GM23338 (cell line): ENCODE measurements at regions not wholly inside any gene's neighbourhood (a gene's known extent, or its start where the extent isn't known, plus 50 kb on each side); places are given as distances from the start of the nearest gene placed in this dataset.

Experiments used
- ATAC-seq: fragments of 200-7000 bp; cut with Tn5 transposase; 3 replicates; pipeline ENCODE4 v1.9.1; 2020
- DNase-seq: peaks from one replicate; pipeline ENCODE4 v3.0.0-alpha.2; 2015; ENCODE audit warnings: low spot score
- H2AFZ ChIP-seq: fragments of 200-600 bp; sonication (generic); 2 replicates; pipeline ENCODE4 v1.8.0; 2016; ENCODE audit warnings: antibody characterized with exemption, mild to moderate bottlenecking, moderate library complexity
- H3F3A ChIP-seq: fragments of 200-600 bp; sonication (generic); replicated peaks from 2 replicates; pipeline ENCODE4 v1.8.0; 2017; ENCODE audit warnings: antibody characterized with exemption, mixed run types, low read depth
- H3K27ac ChIP-seq: fragments of 200-600 bp; sonication (generic); 2 replicates; pipeline ENCODE4 v1.6.1; 2016; ENCODE audit warnings: low read depth
- H3K27me3 ChIP-seq: fragments of 200-600 bp; sonication (generic); 2 replicates; pipeline ENCODE4 v1.8.0; 2016; ENCODE audit warnings: mild to moderate bottlenecking, mixed run types, moderate library complexity; ENCODE audit not compliant: insufficient read depth
- H3K36me3 ChIP-seq: fragments of 200-600 bp; sonication (generic); 2 replicates; pipeline ENCODE4 v1.8.0; 2016; ENCODE audit warnings: mild to moderate bottlenecking; ENCODE audit not compliant: insufficient read depth
- H3K4me1 ChIP-seq: fragments of 200-600 bp; sonication (generic); 2 replicates; pipeline ENCODE4 v1.8.0; 2016; ENCODE audit warnings: mild to moderate bottlenecking, moderate library complexity; ENCODE audit not compliant: insufficient read depth
- H3K4me2 ChIP-seq: fragments of 200-600 bp; sonication (generic); 2 replicates; pipeline ENCODE4 v1.7.1; 2017; ENCODE audit warnings: mixed run types
- H3K4me3 ChIP-seq: fragments of 200-600 bp; sonication (generic); 2 replicates; pipeline ENCODE4 v1.6.1; 2016; ENCODE audit warnings: mixed run types
- H3K79me2 ChIP-seq: fragments of 200-600 bp; sonication (generic); replicated peaks from 2 replicates; pipeline ENCODE4 v1.8.0; 2017; ENCODE audit warnings: mild to moderate bottlenecking; ENCODE audit not compliant: insufficient read depth
- H3K9me2 ChIP-seq: fragments of 200-600 bp; sonication (generic); 2 replicates; pipeline ENCODE4 v1.8.0; 2017; ENCODE audit not compliant: insufficient read depth
- H4K20me1 ChIP-seq: fragments of 200-600 bp; sonication (generic); replicated peaks from 2 replicates; pipeline ENCODE4 v1.8.0; 2017; ENCODE audit warnings: mild to moderate bottlenecking; ENCODE audit not compliant: insufficient read depth
- H3K27ac Mint-ChIP-seq: 2 replicates; pipeline ENCODE4 v1.8.0; 2020; ENCODE audit warnings: inconsistent platforms, mild to moderate bottlenecking, moderate library complexity, mixed read lengths
- H3K27me3 Mint-ChIP-seq: 3 replicates; pipeline ENCODE4 v1.8.0; 2022; ENCODE audit warnings: low read depth, mild to moderate bottlenecking, moderate library complexity, mixed read lengths, inconsistent platforms; ENCODE audit not compliant: insufficient read depth, poor library complexity
- H3K36me3 Mint-ChIP-seq: 3 replicates; pipeline ENCODE4 v1.8.0; 2021; ENCODE audit warnings: low read depth, mild to moderate bottlenecking, inconsistent platforms, moderate library complexity, mixed read lengths
- H3K4me1 Mint-ChIP-seq: 3 replicates; pipeline ENCODE4 v1.8.0; 2020; ENCODE audit warnings: mild to moderate bottlenecking, inconsistent platforms, mixed read lengths
- H3K4me3 Mint-ChIP-seq: 3 replicates; pipeline ENCODE4 v1.8.0; 2021; ENCODE audit warnings: moderate library complexity, mild to moderate bottlenecking, inconsistent platforms, mixed read lengths
- H3K9me3 Mint-ChIP-seq: 3 replicates; pipeline ENCODE4 v1.8.0; 2020; ENCODE audit warnings: moderate library complexity, mild to moderate bottlenecking, inconsistent platforms, mixed read lengths
- CREB1 ChIP-seq: fragments of 250-450 bp; sonication (Bioruptor Pico); IDR thresholded peaks from 2 replicates; pipeline ENCODE4 v1.5.0; 2020; ENCODE audit warnings: low read depth, mild to moderate bottlenecking, moderate library complexity
- EZH2phosphoT487 ChIP-seq: fragments of 200-600 bp; sonication (generic); IDR thresholded peaks from one replicate; pipeline ENCODE4 v1.8.1; 2018; ENCODE audit warnings: antibody characterized with exemption; ENCODE audit not compliant: unreplicated experiment
- JUNB ChIP-seq: IDR thresholded peaks from one replicate; pipeline ENCODE4 v1.6.1; 2016; ENCODE audit warnings: antibody characterized with exemption; ENCODE audit not compliant: unreplicated experiment
- ZNF114 ChIP-seq: fragments of 250-450 bp; sonication (Bioruptor Pico); IDR thresholded peaks from 2 replicates; pipeline ENCODE4 v1.5.0; 2020; ENCODE audit warnings: mild to moderate bottlenecking, moderate library complexity
- TF ChIP-seq, protein P1 (sequence below), 2 experiments: fragments of 200-600 bp in 1 of 2; sonication (generic) in 1 of 2; conservative IDR thresholded peaks; 2 replicates each; pipeline versions ENCODE4 v1.5.1 to v1.6.1; 2016 to 2017; ENCODE audit warnings: antibody characterized with exemption in 2 of 2, low read depth in 2 of 2, mild to moderate bottlenecking in 2 of 2, moderate library complexity in 1 of 2
- TF ChIP-seq, protein P2 (sequence below): IDR thresholded peaks from 2 replicates; pipeline ENCODE4 v1.6.1; 2016; ENCODE audit warnings: antibody characterized with exemption
- TF ChIP-seq, protein P3 (sequence below): fragments of 250-450 bp; sonication (Bioruptor Pico); IDR thresholded peaks from 2 replicates; pipeline ENCODE4 v1.5.0; 2020; ENCODE audit warnings: mild to moderate bottlenecking, moderate library complexity

DNA sequence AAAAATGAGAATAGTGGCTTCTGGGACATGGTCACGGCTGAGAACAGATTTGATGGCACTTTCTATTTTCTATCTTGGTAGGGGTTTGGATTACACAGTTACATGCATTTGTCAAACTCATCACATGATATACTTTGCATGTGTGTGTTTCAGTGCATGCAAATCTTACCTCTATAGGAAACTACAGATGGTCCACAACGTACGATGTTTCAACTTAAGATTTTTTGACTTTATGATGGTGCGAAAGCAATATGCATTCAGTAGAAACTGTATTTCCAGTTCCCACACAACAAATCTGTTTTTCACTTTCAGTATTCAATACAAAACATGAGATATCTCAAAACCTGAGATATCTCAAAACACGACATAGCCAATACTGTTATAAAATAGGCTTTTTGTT is 231.8 kb upstream of the SPTLC3 start:
- Histone ChIP-seq H3K27me3 (no peaks in the 10 kb centered on the region), H3K4me3 (no peak overlapping the region), H3K36me3 (no peaks in the 10 kb centered on the region), H3K27ac (no peak overlapping the region), H4K20me1 (no peaks in the 10 kb centered on the region), H2AFZ (no peak overlapping the region), H3K9me2 (no peaks in the 10 kb centered on the region; the same call in 1 of the 2 replicates), H3K4me1 (peaks cover 4% of the 10 kb centered on the region; the same call in 1 of the 2 replicates), H3K79me2 (no peaks in the 10 kb centered on the region), H3F3A (no peaks in the 10 kb centered on the region), H3K4me2 (no peak overlapping the region)
- Mint-ChIP-seq H3K27ac (no peak overlapping the region), H3K4me3 (no peak overlapping the region), H3K9me3 (no peaks in the 10 kb centered on the region; the same call in 2 of the 3 replicates), H3K27me3 (peaks cover 1% of the 10 kb centered on the region), H3K4me1 (peaks cover 9% of the 10 kb centered on the region), H3K36me3 (no peaks in the 10 kb centered on the region)
- DNase-seq (no peak), ATAC-seq (no peak)
- TF ChIP-seq JUNB, result no peak

DNA sequence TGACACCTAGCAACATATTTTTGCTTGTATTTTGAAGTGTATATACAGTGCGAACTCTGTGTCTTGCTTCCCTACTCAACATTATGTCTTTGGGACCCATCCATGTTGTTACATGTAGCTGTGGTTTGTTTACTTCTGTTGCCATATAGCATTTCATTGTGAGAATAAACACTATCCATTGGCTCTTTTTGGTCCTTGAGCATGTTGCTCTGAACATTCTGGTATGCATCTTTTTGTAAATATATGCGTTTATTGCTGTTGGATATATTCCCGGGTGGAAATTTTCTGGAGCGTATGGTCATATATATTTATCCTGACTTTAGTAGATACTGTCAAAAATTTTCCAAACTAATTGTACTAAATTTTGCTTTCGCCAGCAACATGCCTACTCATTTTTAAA is 222.5 kb upstream of the SPTLC3 start:
- no peaks in the 10 kb centered on the region for H3F3A ChIP-seq
- H3K36me3 ChIP-seq, result no peaks in the 10 kb centered on the region
- H3K4me1 ChIP-seq, result peaks cover 15% of the 10 kb centered on the region
- no peak overlapping the region for H3K27ac ChIP-seq
- no peak overlapping the region for H3K4me3 Mint-ChIP-seq
- H3K27me3 ChIP-seq, result no peaks in the 10 kb centered on the region
- no peak overlapping the region for H3K27ac Mint-ChIP-seq
- no peaks in the 10 kb centered on the region for H3K9me3 Mint-ChIP-seq
- DNase-seq, result no peak
- TF ChIP-seq, protein P1, sequence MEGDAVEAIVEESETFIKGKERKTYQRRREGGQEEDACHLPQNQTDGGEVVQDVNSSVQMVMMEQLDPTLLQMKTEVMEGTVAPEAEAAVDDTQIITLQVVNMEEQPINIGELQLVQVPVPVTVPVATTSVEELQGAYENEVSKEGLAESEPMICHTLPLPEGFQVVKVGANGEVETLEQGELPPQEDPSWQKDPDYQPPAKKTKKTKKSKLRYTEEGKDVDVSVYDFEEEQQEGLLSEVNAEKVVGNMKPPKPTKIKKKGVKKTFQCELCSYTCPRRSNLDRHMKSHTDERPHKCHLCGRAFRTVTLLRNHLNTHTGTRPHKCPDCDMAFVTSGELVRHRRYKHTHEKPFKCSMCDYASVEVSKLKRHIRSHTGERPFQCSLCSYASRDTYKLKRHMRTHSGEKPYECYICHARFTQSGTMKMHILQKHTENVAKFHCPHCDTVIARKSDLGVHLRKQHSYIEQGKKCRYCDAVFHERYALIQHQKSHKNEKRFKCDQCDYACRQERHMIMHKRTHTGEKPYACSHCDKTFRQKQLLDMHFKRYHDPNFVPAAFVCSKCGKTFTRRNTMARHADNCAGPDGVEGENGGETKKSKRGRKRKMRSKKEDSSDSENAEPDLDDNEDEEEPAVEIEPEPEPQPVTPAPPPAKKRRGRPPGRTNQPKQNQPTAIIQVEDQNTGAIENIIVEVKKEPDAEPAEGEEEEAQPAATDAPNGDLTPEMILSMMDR (conservative IDR thresholded peaks at IDR 0.05; ENCODE audit: low read depth in 2 of 2), result no peak
- TF ChIP-seq JUNB (no peak), CREB1 (CRISPR knock-in tag) (no peak)
- TF ChIP-seq, protein P2, sequence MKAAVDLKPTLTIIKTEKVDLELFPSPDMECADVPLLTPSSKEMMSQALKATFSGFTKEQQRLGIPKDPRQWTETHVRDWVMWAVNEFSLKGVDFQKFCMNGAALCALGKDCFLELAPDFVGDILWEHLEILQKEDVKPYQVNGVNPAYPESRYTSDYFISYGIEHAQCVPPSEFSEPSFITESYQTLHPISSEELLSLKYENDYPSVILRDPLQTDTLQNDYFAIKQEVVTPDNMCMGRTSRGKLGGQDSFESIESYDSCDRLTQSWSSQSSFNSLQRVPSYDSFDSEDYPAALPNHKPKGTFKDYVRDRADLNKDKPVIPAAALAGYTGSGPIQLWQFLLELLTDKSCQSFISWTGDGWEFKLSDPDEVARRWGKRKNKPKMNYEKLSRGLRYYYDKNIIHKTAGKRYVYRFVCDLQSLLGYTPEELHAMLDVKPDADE, result no peak
- H3K4me1 Mint-ChIP-seq, result peaks cover 15% of the 10 kb centered on the region
- H3K9me2 ChIP-seq, result peaks cover 7% of the 10 kb centered on the region
- H3K4me3 ChIP-seq, result no peak overlapping the region
- no peak overlapping the region for H3K4me2 ChIP-seq
- no peaks in the 10 kb centered on the region for H3K27me3 Mint-ChIP-seq
- ATAC-seq, result no peak
- no peaks in the 10 kb centered on the region for H3K36me3 Mint-ChIP-seq
- no peak overlapping the region for H2AFZ ChIP-seq
- no peaks in the 10 kb centered on the region for H3K79me2 ChIP-seq
- H4K20me1 ChIP-seq, result no peaks in the 10 kb centered on the region

DNA sequence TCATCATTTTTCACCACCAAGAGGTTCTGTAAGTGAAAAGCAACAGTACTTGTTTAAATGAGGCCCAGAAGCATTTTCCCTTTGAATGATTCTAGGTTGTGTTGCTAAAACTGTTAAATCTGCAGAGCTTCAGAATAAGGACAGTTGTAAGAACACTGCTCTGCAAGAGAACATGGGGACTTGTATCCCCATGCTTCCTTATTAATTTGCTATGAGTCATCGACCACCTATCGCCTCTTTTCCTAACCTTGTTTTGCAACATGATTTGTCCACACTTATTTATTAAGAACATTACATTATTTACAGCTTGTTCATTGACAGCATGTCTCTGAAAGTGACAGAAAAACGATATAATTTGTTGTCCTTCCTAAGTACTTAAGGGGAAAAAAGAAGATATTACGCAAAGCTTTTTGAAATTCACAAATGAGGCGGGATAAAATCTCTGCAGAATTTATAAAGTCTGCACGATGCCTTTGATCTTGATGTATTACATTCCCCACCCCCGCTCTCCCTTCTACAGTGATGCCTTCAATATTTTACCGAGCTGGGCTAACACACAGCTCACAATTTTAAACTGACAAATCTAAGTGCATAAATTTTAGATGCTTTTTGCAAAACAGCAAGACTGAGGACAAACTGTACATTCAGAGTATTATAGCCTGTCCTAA is 220.0 kb upstream of the SPTLC3 start:
- H3K9me3 Mint-ChIP-seq, result no peaks in the 10 kb centered on the region
- no peaks in the 10 kb centered on the region for H3F3A ChIP-seq
- no peak overlapping the region for H3K27ac ChIP-seq
- no peaks in the 10 kb centered on the region for H4K20me1 ChIP-seq
- H3K36me3 Mint-ChIP-seq, result no peaks in the 10 kb centered on the region
- H3K36me3 ChIP-seq, result no peaks in the 10 kb centered on the region
- H3K4me3 Mint-ChIP-seq, result no peak overlapping the region
- H3K4me1 ChIP-seq, result peaks cover 15% of the 10 kb centered on the region
- no peaks in the 10 kb centered on the region for H3K27me3 ChIP-seq
- DNase-seq, result no peak
- no peak overlapping the region for H3K4me2 ChIP-seq
- peaks cover 5% of the 10 kb centered on the region for H3K9me2 ChIP-seq
- H3K79me2 ChIP-seq, result no peaks in the 10 kb centered on the region
- H3K27me3 Mint-ChIP-seq, result no peaks in the 10 kb centered on the region
- ATAC-seq, result no peak
- peaks cover 15% of the 10 kb centered on the region for H3K4me1 Mint-ChIP-seq
- no peak overlapping the region for H3K4me3 ChIP-seq
- H3K27ac Mint-ChIP-seq, result no peak overlapping the region
- no peak overlapping the region for H2AFZ ChIP-seq
- TF ChIP-seq EZH2phosphoT487 (no peak), CREB1 (CRISPR knock-in tag) (no peak), ZNF114 (CRISPR knock-in tag) (no peak)
- TF ChIP-seq, protein P3, sequence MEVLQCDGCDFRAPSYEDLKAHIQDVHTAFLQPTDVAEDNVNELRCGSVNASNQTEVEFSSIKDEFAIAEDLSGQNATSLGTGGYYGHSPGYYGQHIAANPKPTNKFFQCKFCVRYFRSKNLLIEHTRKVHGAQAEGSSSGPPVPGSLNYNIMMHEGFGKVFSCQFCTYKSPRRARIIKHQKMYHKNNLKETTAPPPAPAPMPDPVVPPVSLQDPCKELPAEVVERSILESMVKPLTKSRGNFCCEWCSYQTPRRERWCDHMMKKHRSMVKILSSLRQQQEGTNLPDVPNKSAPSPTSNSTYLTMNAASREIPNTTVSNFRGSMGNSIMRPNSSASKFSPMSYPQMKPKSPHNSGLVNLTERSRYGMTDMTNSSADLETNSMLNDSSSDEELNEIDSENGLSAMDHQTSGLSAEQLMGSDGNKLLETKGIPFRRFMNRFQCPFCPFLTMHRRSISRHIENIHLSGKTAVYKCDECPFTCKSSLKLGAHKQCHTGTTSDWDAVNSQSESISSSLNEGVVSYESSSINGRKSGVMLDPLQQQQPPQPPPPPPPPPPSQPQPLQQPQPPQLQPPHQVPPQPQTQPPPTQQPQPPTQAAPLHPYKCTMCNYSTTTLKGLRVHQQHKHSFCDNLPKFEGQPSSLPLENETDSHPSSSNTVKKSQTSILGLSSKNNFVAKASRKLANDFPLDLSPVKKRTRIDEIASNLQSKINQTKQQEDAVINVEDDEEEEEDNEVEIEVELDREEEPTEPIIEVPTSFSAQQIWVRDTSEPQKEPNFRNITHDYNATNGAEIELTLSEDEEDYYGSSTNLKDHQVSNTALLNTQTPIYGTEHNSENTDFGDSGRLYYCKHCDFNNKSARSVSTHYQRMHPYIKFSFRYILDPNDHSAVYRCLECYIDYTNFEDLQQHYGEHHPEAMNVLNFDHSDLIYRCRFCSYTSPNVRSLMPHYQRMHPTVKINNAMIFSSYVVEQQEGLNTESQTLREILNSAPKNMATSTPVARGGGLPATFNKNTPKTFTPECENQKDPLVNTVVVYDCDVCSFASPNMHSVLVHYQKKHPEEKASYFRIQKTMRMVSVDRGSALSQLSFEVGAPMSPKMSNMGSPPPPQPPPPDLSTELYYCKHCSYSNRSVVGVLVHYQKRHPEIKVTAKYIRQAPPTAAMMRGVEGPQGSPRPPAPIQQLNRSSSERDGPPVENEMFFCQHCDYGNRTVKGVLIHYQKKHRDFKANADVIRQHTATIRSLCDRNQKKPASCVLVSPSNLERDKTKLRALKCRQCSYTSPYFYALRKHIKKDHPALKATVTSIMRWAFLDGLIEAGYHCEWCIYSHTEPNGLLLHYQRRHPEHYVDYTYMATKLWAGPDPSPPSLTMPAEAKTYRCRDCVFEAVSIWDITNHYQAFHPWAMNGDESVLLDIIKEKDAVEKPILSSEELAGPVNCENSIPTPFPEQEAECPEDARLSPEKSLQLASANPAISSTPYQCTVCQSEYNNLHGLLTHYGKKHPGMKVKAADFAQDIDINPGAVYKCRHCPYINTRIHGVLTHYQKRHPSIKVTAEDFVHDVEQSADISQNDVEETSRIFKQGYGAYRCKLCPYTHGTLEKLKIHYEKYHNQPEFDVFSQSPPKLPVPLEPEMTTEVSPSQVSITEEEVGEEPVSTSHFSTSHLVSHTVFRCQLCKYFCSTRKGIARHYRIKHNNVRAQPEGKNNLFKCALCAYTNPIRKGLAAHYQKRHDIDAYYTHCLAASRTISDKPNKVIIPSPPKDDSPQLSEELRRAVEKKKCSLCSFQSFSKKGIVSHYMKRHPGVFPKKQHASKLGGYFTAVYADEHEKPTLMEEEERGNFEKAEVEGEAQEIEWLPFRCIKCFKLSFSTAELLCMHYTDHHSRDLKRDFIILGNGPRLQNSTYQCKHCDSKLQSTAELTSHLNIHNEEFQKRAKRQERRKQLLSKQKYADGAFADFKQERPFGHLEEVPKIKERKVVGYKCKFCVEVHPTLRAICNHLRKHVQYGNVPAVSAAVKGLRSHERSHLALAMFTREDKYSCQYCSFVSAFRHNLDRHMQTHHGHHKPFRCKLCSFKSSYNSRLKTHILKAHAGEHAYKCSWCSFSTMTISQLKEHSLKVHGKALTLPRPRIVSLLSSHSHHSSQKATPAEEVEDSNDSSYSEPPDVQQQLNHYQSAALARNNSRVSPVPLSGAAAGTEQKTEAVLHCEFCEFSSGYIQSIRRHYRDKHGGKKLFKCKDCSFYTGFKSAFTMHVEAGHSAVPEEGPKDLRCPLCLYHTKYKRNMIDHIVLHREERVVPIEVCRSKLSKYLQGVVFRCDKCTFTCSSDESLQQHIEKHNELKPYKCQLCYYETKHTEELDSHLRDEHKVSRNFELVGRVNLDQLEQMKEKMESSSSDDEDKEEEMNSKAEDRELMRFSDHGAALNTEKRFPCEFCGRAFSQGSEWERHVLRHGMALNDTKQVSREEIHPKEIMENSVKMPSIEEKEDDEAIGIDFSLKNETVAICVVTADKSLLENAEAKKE (CRISPR knock-in tag), result no peak
